ENCODE measurements at regions not wholly inside any gene's neighbourhood (a gene's known extent, or its start where the extent isn't known, plus 50 kb on each side); places are given as distances from the start of the nearest gene placed in this dataset.

- no peak overlapping the region for H3K4me3 ChIP-seq
- H3K36me3 ChIP-seq: no peaks in the 10 kb centered on the region
- H3K27me3 ChIP-seq: no peaks in the 10 kb centered on the region
- TF ChIP-seq, protein P1, sequence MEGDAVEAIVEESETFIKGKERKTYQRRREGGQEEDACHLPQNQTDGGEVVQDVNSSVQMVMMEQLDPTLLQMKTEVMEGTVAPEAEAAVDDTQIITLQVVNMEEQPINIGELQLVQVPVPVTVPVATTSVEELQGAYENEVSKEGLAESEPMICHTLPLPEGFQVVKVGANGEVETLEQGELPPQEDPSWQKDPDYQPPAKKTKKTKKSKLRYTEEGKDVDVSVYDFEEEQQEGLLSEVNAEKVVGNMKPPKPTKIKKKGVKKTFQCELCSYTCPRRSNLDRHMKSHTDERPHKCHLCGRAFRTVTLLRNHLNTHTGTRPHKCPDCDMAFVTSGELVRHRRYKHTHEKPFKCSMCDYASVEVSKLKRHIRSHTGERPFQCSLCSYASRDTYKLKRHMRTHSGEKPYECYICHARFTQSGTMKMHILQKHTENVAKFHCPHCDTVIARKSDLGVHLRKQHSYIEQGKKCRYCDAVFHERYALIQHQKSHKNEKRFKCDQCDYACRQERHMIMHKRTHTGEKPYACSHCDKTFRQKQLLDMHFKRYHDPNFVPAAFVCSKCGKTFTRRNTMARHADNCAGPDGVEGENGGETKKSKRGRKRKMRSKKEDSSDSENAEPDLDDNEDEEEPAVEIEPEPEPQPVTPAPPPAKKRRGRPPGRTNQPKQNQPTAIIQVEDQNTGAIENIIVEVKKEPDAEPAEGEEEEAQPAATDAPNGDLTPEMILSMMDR (IDR thresholded peaks at IDR 0.05): no peak
- TF ChIP-seq POLR2AphosphoS5 (IDR thresholded peaks at IDR 0.05) (no peak), EP300 (IDR thresholded peaks at IDR 0.05) (no peak), POLR2A (IDR thresholded peaks at IDR 0.05) (no peak)
- no peaks in the 10 kb centered on the region for H3K4me1 ChIP-seq
- WGBS, 2 donors (ENCODE audit: low coverage in 1 of 2): 0% methylated on average over 1 of the region's 1 CpG
- no peaks in the 10 kb centered on the region for H3K9me3 ChIP-seq
- no peak overlapping the region for H3K27ac ChIP-seq
- no peak for ATAC-seq
Observed at GRCh38 chr6:120947111-120947510, 387.2 kb downstream of the TBC1D32 start.

DNA sequence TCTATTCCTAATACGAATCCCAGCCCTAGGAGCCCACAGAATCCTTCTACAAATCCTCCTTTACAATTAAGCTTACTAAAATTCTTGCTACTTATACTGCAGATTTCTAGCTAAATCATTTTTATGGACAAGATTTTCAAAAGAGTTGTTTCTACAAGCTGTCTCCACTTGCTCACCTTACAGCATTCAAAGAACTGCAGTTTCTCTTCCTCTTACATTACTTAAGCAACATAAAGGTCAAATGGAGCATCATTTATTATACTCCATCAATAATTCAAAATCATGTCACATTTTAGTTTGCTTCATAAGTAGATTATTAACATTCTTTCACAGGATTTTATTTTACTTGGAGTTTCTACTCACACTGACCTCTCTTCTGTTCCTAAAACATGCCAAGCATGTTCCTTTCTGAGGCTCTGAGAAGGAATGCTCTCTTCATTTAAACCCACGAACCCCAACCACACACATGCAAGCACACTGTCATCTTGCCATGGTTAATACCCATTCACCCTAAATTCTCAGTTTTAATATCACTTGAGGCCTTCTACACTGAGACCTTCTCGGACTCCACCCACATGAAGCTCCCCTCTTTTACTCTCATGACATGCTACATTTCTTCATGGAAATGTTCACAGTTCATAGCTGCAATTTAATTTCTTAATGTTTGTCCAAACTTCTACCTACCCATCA is 388.2 kb downstream of the TBC1D32 start:
- Histone ChIP-seq H3K9me3 (no peaks in the 10 kb centered on the region), H3K4me1 (no peaks in the 10 kb centered on the region), H3K36me3 (no peaks in the 10 kb centered on the region), H3K27me3 (no peaks in the 10 kb centered on the region), H3K27ac (no peak overlapping the region), H3K4me3 (no peak overlapping the region)
- TF ChIP-seq POLR2A (IDR thresholded peaks at IDR 0.05) (no peak), POLR2AphosphoS5 (IDR thresholded peaks at IDR 0.05) (no peak), EP300 (IDR thresholded peaks at IDR 0.05) (no peak)
- TF ChIP-seq, protein P1 (IDR thresholded peaks at IDR 0.05): no peak
- 67 to 70% methylated on average over 3 of the region's 3 CpGs for WGBS, 2 donors (ENCODE audit: low coverage in 1 of 2)
- ATAC-seq: no peak

GRCh38 chr6:120938876-120939472 is 395.3 kb downstream of the TBC1D32 start:
- TF ChIP-seq, protein P1 (IDR thresholded peaks at IDR 0.05): no peak
- TF ChIP-seq EP300 (IDR thresholded peaks at IDR 0.05): no peak
- no peak for TF ChIP-seq POLR2AphosphoS5 (IDR thresholded peaks at IDR 0.05)
- TF ChIP-seq POLR2A (IDR thresholded peaks at IDR 0.05): no peak
- no peak for ATAC-seq
- H3K27ac ChIP-seq: no peak overlapping the region
- H3K4me3 ChIP-seq: no peak overlapping the region
- H3K4me1 ChIP-seq: no peaks in the 10 kb centered on the region
- no peaks in the 10 kb centered on the region for H3K9me3 ChIP-seq
- no peaks in the 10 kb centered on the region for H3K27me3 ChIP-seq
- 80 to 94% methylated on average over 2 to 3 of the region's 3 CpGs for WGBS, 2 donors (ENCODE audit: low coverage in 1 of 2)
- no peaks in the 10 kb centered on the region for H3K36me3 ChIP-seq

- H3K9me3 ChIP-seq: no peaks in the 10 kb centered on the region
- H3K27me3 ChIP-seq: no peaks in the 10 kb centered on the region
- WGBS, 2 donors (ENCODE audit: low coverage in 1 of 2): 89% methylated on average over 1 of the region's 1 CpG; no CpG with 5 or more reads in 1 of the 2 donors
- TF ChIP-seq, protein P1 (IDR thresholded peaks at IDR 0.05): no peak
- no peak overlapping the region for H3K4me3 ChIP-seq
- no peak for ATAC-seq
- H3K27ac ChIP-seq: no peak overlapping the region
- H3K36me3 ChIP-seq: no peaks in the 10 kb centered on the region
- no peaks in the 10 kb centered on the region for H3K4me1 ChIP-seq
Observed at GRCh38 chr6:120938164-120938875, 396.0 kb downstream of the TBC1D32 start.

DNA sequence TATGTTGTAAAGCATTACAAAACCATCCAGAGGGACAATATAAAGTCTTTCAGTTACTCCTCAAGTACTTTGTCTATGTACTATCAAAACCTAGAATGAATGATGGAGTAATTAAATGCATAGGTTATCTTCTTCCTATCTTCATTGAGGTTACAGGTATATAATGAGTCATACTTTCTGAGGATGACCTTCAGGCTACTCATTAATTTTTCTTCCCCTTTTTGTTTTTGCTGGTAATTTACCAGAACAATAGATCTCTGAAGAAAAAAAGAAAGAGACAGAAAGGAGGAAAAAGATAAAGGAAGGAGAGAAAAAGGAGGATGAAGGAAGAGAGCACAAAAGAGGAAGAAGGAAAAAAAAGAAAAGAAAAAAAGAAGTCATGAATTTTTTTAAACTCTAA is 398.4 kb downstream of the TBC1D32 start:
- TF ChIP-seq POLR2A (IDR thresholded peaks at IDR 0.05): no peak
- TF ChIP-seq, protein P1 (IDR thresholded peaks at IDR 0.05): no peak
- no peak for TF ChIP-seq POLR2AphosphoS5 (IDR thresholded peaks at IDR 0.05)
- no peak for TF ChIP-seq EP300 (IDR thresholded peaks at IDR 0.05)
- ATAC-seq: no peak
- no peaks in the 10 kb centered on the region for H3K27me3 ChIP-seq
- H3K36me3 ChIP-seq: no peaks in the 10 kb centered on the region
- H3K4me3 ChIP-seq: no peak overlapping the region
- H3K4me1 ChIP-seq: no peaks in the 10 kb centered on the region
- H3K9me3 ChIP-seq: no peaks in the 10 kb centered on the region
- H3K27ac ChIP-seq: no peak overlapping the region

All from gastroesophageal sphincter (tissue), 4 donors.